HG03025 (cell line): ENCODE measurements at regions not wholly inside any gene's neighbourhood (a gene's known extent, or its start where the extent isn't known, plus 50 kb on each side); places are given as distances from the start of the nearest gene placed in this dataset.

ENCODE experiments used
- ATAC-seq: cut with Tn5 transposase; IDR thresholded peaks from one replicate; pipeline ENCODE4 v1.9.1; 2021; ENCODE audit warnings: mild to moderate bottlenecking, moderate library complexity; ENCODE audit not compliant: unreplicated experiment, low FRiP score

DNA sequence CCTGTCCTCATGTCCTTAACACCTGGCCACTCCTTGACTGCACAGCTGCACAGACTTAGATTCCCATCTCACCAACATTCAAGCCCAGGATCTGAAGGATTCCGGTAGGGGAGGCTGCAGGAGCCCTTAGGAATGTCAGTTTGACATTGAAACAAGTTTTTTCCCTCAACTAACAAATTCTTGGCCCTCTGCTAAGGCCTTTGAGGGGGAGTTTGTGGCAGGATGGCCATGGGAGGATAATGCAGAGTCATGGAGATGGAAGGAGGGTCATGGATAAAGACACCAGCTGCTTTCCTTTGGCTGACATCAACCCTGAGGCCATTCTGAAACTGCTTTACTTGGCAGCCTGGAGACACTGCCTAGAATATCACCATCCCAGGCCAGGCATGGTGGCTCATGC is 63.4 kb upstream of the PPP2R5A start:
- no peak for ATAC-seq

DNA sequence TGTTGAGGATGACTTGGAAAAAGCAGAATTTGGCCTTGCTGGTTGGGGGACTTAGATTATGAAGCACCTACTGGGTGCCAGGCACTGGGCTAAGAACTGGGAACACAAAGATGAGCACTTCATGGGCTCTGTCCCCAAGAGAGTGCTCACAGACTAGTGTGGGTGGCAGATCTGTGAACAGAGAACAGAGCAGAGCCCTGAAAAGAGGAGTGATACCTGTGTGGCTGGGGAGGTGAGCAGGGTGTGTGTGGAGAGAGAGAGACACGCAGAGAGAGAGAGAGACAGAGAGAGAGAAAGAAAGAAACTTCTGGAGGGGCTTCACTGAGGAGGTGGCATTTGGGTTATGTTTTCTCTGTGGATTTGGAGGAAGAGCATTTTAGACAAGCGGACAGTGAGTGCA is 61.1 kb upstream of the PPP2R5A start:
- no peak for ATAC-seq

DNA sequence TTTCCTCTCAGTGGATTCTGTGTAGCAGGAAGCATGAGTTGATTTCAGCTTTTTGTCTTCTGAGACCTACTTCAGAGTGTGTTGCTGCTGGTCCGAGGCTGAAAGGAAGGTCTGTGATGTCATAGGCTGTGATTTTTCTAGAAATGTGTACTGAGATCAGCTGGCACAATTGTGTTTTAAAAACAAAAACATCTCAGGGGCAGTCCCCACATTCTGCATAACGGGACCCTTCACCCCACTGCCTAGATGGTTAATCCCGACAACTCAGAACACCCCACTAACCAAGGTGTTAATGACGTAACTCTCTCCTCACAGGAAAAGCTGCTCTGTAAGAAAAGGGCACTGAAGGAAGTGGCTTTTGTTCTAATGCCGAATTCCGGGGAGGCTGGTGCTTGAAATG is 59.8 kb upstream of the PPP2R5A start:
- no peak for ATAC-seq

DNA sequence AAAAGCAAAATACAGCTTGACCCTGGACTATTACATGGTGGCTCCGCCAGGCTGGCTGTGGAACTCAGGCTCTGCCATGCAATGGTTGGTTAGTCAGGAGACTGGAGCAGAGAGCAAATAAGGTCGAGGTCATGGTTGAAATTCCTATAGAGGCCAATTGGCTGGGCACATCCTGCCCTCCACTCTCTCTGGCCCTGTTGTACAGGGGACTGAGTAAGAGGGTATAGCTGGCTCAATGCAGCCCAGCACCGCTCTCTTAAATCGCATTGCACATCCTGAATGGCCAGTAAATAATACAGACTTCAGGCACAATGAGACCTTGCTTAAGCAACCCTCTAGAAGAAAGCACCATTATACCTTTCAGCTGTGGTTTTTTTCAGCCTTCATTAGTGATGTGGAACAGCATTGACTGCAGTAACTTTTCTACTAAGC is 59.3 kb upstream of the PPP2R5A start:
- ATAC-seq = no peak

DNA sequence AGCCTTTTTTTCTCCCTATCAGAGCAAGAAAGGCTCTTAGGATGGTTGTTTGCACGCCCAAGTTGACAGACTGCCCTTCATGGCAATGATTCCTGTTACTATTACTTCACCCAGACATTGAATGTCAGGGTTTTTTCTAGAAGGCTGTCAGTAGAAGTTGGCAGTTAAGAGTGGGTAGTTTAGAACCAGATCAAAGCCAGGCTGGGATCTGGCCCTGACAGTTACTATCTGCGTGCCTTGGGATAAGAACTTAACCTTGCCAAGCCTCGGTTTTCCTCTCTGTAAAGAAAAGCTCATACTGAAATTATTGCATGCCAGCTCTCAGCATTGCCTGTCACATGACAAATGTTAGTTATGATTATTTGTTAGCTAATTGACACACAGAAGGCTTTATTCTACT is 58.7 kb upstream of the PPP2R5A start:
- ATAC-seq = no peak

DNA sequence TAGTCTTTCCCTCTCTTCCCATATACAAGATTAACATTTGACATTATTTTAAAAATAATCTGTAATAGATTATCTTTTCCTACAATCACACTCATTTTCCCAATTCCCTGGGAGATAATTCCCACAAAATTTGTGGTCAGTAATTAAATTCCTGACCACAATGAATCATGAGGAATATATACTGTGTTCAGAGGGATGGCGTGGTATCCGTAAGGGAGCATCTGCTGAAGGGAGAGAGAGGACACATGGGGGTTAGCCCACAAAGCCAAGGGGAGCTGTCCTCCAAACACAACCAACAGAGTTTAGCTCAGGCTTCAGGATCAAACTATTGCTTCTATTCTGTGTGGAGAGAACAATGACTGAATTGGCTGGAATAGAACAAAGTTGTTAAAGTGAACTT is 57.1 kb upstream of the PPP2R5A start:
- ATAC-seq = no peak

DNA sequence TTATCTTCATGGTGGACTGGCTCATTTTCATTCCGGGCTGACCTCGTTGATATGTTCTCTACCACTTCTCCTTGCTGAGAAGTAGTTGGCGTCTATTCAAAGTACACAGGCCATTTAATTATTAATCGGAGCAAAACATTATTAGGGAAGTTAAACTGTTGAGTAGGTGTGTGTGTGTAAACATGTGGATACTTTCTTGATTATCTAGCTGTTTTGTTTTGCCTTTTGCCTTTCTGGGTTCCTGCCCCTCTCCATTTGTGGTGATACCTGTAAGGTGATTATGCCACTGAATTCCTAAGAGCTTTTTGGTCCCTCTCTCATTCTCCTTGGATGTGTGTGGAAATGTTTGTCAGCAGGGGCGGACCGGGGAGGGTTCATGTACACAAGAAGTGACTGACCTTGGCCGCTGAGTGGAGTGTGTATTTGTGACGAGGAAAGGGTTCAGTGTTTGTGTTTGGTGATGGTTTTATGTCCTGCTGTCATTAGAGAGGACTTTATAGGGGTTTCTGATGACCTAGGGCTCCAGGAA is 56.6 kb upstream of the PPP2R5A start:
- no peak for ATAC-seq

DNA sequence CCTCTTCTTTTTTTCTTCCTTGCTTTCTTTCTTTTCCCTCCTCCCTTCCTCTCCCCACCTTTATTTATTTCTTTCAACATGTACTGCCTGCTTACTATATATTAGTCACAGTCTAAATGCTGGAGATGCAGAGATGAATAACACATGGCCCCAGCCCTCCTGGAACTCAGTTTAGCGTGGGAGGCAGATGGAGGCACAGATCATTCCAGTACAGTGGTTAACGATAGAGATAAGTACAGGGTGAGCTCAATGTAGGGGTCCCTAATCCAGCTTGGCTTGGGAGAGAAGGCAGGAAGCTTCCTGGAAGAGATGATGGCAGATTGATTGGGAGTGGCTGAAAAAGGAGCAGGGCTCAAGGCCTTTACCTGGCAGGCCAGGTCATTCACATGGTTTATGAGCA is 55.6 kb upstream of the PPP2R5A start:
- no peak for ATAC-seq

DNA sequence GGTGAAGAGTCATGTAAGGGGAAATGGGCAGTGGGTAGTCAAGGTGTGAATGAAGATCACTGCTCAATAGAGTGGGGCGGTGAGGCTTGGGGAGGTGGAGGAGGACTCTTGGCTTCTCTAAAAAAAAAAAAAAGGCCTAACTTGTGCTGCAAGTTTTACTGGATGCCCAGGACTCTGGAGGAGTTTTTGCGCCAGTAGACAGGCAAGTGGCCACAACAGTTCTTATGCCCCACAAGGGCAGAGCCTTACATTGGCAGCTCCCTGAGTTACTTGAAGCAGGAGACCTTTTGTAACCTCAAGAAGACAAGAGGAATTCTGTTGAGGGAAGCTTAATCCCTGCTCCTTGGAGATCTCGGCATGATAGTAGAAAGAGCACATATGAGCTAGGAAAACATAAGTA is 54.9 kb upstream of the PPP2R5A start:
- no peak for ATAC-seq

DNA sequence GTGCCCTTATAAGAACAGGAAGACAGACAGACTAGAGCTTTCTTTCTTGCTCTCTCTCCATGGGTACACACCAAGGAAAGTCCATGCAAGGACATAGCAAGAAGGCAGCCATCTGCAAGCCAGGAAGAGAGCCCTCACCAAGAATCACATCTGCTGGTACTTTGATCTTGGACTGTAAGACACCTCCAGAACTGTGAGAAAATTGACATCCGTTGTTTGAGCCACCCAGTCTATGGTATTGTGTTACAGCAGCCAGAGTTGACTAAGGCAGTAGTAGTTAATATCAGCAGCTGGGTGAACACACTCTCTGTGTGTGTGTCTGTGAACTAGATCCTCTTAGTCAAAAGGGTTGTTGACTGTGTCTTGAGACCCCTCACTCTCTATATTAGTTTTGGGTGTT is 53.8 kb upstream of the PPP2R5A start:
- ATAC-seq = no peak

DNA sequence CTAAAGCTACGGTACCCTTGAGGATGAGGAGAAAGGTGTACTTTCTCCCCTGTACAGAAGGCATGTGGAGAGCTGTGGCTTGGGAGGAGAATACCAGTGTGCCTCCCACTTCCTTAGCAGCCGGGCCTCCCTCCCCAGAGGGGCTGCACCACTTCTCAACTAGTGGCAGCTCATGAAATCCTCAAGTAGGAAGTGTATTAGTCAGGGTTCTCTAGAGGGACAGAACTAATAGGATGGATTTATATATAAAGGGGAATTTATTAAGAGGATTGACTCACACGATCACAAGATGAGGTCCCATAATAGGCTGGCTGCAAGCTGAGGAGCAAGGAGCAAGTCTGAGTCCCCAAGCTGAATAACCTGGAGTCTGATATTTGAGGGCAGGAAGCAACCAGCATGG is 53.1 kb upstream of the PPP2R5A start:
- ATAC-seq = no peak

DNA sequence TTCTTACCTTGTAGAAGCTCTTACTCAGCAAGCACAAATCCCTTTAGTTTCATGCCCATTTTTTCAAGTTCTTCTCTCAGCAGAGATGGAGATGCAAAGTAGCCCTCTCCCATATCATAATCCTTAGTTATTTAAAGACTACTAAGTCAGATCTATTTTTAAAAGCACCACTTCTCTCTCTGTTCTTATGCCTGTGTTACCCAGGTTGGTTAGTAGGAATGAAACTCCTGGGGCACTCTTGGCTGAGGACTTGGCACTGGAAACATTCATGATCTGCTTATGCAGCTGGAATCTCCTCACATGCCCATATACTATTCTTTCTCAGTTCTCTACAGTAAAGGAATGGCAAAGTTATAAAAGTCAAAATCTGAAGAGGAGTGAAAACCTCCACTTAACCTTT is 51.9 kb upstream of the PPP2R5A start:
- ATAC-seq = no peak

DNA sequence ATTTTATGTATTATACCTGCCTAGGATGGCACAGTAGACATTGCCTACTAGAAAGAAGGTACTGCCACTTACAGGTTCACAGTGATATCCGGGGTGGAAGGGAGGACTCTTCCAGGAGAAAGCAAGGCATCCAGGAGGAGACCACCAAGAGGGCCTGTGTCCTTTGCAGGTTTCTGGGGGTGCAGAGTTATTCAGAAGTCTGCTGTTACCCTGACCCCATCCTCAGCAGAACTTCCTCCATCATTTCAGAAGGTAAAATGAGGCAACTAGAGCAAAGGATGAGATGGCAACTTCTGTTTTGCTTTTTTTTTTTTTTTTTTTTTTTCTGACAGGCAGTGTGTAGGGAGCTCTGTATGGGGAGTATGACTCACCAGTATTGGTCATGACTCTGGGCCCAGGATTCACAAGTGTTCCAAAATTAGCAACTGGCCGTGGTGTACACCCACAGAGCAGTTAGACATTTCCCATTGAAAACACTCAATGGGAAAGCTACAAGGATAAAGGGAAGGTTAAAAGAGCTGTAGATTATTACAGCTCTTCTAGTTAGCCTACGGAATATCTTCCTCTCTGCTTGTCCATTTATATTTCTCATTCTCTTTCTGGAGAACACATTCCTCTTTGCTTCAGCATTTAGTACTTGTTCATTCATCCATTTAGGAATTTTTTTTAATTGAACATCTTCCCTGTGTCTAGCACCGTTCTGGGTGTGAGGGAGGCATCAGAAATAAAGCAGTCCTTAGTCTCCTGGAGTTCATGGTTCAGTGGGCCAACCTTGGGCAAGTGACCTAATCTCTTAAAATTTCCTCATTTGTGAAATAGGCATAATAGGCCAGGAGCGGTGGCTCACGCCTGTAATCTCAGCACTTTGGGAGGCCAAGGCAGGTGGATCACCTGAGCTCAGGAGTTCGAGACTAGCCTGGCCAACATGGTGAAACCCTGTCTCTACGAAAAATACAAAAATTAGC is 50.5 kb upstream of the PPP2R5A start:
- no peak for ATAC-seq
